ENCODE measurements at regions not wholly inside any gene's neighbourhood (a gene's known extent, or its start where the extent isn't known, plus 50 kb on each side); places are given as distances from the start of the nearest gene placed in this dataset.

DNA sequence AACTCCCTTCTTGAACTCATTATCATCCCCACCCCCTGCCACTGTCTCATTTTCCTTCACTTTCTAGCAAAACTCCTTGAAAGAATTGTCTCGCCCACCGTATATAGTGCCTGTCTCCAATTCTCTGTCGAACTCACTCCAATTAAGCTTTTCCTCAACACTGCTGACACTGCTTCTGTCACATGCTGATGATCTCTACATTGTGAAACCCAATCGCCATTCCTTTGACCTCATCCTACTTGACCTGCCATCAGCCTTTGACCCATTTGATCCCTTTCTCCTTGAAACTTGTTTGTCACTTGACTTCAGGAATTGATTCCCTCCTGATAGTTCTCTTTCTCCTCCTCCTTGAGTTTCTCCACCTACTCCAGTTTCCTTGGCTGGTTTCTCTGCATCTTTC is 54.8 kb downstream of the CCDC71L start:
- TF ChIP-seq, protein P1, sequence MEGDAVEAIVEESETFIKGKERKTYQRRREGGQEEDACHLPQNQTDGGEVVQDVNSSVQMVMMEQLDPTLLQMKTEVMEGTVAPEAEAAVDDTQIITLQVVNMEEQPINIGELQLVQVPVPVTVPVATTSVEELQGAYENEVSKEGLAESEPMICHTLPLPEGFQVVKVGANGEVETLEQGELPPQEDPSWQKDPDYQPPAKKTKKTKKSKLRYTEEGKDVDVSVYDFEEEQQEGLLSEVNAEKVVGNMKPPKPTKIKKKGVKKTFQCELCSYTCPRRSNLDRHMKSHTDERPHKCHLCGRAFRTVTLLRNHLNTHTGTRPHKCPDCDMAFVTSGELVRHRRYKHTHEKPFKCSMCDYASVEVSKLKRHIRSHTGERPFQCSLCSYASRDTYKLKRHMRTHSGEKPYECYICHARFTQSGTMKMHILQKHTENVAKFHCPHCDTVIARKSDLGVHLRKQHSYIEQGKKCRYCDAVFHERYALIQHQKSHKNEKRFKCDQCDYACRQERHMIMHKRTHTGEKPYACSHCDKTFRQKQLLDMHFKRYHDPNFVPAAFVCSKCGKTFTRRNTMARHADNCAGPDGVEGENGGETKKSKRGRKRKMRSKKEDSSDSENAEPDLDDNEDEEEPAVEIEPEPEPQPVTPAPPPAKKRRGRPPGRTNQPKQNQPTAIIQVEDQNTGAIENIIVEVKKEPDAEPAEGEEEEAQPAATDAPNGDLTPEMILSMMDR (IDR thresholded peaks at IDR 0.05), result no peak
- no peak for TF ChIP-seq POLR2A (IDR thresholded peaks at IDR 0.05)
